ENCODE measurements at regions not wholly inside any gene's neighbourhood (a gene's known extent, or its start where the extent isn't known, plus 50 kb on each side); places are given as distances from the start of the nearest gene placed in this dataset.
A peak's percentile ranks its signal among the peaks of the same experiment; 100 is the strongest.

- H3K27ac ChIP-seq, result no peak overlapping the region
- TF ChIP-seq, protein P1, sequence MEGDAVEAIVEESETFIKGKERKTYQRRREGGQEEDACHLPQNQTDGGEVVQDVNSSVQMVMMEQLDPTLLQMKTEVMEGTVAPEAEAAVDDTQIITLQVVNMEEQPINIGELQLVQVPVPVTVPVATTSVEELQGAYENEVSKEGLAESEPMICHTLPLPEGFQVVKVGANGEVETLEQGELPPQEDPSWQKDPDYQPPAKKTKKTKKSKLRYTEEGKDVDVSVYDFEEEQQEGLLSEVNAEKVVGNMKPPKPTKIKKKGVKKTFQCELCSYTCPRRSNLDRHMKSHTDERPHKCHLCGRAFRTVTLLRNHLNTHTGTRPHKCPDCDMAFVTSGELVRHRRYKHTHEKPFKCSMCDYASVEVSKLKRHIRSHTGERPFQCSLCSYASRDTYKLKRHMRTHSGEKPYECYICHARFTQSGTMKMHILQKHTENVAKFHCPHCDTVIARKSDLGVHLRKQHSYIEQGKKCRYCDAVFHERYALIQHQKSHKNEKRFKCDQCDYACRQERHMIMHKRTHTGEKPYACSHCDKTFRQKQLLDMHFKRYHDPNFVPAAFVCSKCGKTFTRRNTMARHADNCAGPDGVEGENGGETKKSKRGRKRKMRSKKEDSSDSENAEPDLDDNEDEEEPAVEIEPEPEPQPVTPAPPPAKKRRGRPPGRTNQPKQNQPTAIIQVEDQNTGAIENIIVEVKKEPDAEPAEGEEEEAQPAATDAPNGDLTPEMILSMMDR (conservative IDR thresholded peaks at IDR 0.05), result no peak
- no peak for TF ChIP-seq ZFX (IDR thresholded peaks at IDR 0.05)
Observed at GRCh38 chr11:121740902-121741301, 288.1 kb upstream of the SORL1-AS1 start.

- TF ChIP-seq ZFX (IDR thresholded peaks at IDR 0.05), result no peak
- TF ChIP-seq, protein P1 (conservative IDR thresholded peaks at IDR 0.05), result no peak
Observed at GRCh38 chr11:121733858-121734257, 281.1 kb upstream of the SORL1-AS1 start.

GRCh38 chr11:121727942-121728341 lies 275.2 kb upstream of the SORL1-AS1 start:
- TF ChIP-seq, protein P1 (conservative IDR thresholded peaks at IDR 0.05), result no peak
- no peak for TF ChIP-seq ZFX (IDR thresholded peaks at IDR 0.05)

More at GRCh38 chr11:121733858-121734257, 281.1 kb upstream of the SORL1-AS1 start:
- no peak overlapping the region for H3K27ac ChIP-seq

GRCh38 chr11:121723246-121723741 lies 270.5 kb upstream of the SORL1-AS1 start:
- TF ChIP-seq, protein P1 (conservative IDR thresholded peaks at IDR 0.05), result no peak
- no peak for TF ChIP-seq ZFX (IDR thresholded peaks at IDR 0.05)
- H3K27ac ChIP-seq, result no peak overlapping the region

More at GRCh38 chr11:121727942-121728341, 275.2 kb upstream of the SORL1-AS1 start:
- H3K27ac ChIP-seq, result no peak overlapping the region

GRCh38 chr11:121722431-121723245 lies 269.9 kb upstream of the SORL1-AS1 start:
- H3K27ac ChIP-seq, result peak overlapping the region; percentile 5; the same call in 1 of the 2 replicates
- no peak for TF ChIP-seq ZFX (IDR thresholded peaks at IDR 0.05)
- TF ChIP-seq, protein P1 (conservative IDR thresholded peaks at IDR 0.05), result no peak

DNA sequence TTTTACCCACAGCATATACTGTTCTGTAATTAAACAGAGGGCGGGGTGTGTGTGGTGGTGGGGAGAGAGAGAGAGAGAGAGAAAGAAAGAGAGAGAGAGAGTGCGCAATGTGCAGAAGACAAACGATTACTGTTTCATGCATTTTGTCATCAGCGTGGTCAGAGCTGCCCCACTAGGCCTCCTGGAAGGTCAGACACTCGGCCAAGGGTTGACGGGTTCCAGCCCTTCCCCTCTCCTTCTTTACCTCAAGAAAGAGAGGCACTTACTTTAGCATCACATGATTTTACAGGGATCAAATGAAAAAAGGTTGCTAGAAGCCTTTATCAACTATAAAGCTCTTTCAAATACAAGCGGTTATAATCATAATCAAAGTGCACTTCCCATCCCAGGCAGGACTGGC lies 269.2 kb upstream of the SORL1-AS1 start:
- H3K27ac ChIP-seq, result peak overlapping the region; percentile 5; the same call in 1 of the 2 replicates
- TF ChIP-seq, protein P1 (conservative IDR thresholded peaks at IDR 0.05), result no peak
- no peak for TF ChIP-seq ZFX (IDR thresholded peaks at IDR 0.05)

GRCh38 chr11:121721448-121721847 lies 268.7 kb upstream of the SORL1-AS1 start:
- TF ChIP-seq ZFX (IDR thresholded peaks at IDR 0.05), result no peak
- H3K27ac ChIP-seq, result no peak overlapping the region

All from C4-2B (cell line).